HEK293 (cell line): ENCODE measurements at regions not wholly inside any gene's neighbourhood (a gene's known extent, or its start where the extent isn't known, plus 50 kb on each side); places are given as distances from the start of the nearest gene placed in this dataset.

Source experiments
- CTCF ChIA-PET: fragments of 350-600 bp; formaldehyde crosslinking; extraction: SDS; loops from one replicate; lab custom pipeline; 2021; ENCODE audit warnings: antibody characterized with exemption; lab: Yijun Ruan, JAX
- POLR2A ChIA-PET: fragments of 300-600 bp; formaldehyde crosslinking; extraction: SDS; loops from one replicate; lab custom pipeline; 2020; ENCODE audit warnings: antibody characterized with exemption, inconsistent platforms; lab: Yijun Ruan, JAX
- H3K27ac ChIP-seq: fragments of 200-500 bp; sonication (Bioruptor generic); 2 replicates; pipeline ENCODE4 v1.5.1; 2014; ENCODE audit warnings: low read depth, low read length, control low read depth, inconsistent platforms; ENCODE audit errors: extremely low read depth
- H3K36me3 ChIP-seq, 2 experiments: fragments of 200-500 bp in 1 of 2; sonication (Bioruptor generic) in 1 of 2; 1 replicate in 1 of 2; 2 replicates in 1 of 2; pipeline ENCODE4 v1.5.1; 2014 to 2017; ENCODE audit warnings: inconsistent platforms in 2 of 2, low read length in 2 of 2; ENCODE audit not compliant: control insufficient read depth in 2 of 2, insufficient read depth in 1 of 2
- H3K4me1 ChIP-seq: fragments of 200-500 bp; sonication (Bioruptor generic); 2 replicates; pipeline ENCODE4 v1.5.1; 2014; ENCODE audit warnings: mild to moderate bottlenecking, low read length, inconsistent platforms; ENCODE audit not compliant: control insufficient read depth, insufficient read depth
- H3K4me3 ChIP-seq: 2 replicates; pipeline ENCODE4 v1.5.1; 2011; ENCODE audit warnings: low read depth, mild to moderate bottlenecking, control low read depth, low read length, moderate library complexity
- H3K9me3 ChIP-seq: fragments of 200-500 bp; sonication (Bioruptor generic); 2 replicates; pipeline ENCODE4 v1.5.1; 2014; ENCODE audit warnings: low read depth, low read length, inconsistent platforms; ENCODE audit not compliant: control insufficient read depth, insufficient read depth
- BCL11B ChIP-seq: fragments of 450-650 bp; formaldehyde crosslinking; IDR thresholded peaks from 2 replicates; pipeline ENCODE4 v1.5.1; 2016; ENCODE audit warnings: low read depth, missing biosample characterization, missing genetic modification characterization
- CTCF ChIP-seq: fragments of 450-650 bp; formaldehyde crosslinking; IDR thresholded peaks from 2 replicates; pipeline ENCODE4 v1.5.1; 2016; ENCODE audit warnings: missing biosample characterization, missing genetic modification characterization
- KLF1 ChIP-seq: fragments of 450-650 bp; formaldehyde crosslinking; IDR thresholded peaks from 2 replicates; pipeline ENCODE4 v1.5.1; 2016; ENCODE audit warnings: missing biosample characterization, missing genetic modification characterization
- PRDM1 ChIP-seq: fragments of 450-650 bp; formaldehyde crosslinking; IDR thresholded peaks from 2 replicates; pipeline ENCODE4; 2016; ENCODE audit warnings: missing biosample characterization, missing genetic modification characterization
- PRDM4 ChIP-seq: fragments of 450-650 bp; formaldehyde crosslinking; IDR thresholded peaks from 2 replicates; pipeline ENCODE4 v1.5.1; 2017; ENCODE audit warnings: missing biosample characterization, missing genetic modification characterization
- SALL2 ChIP-seq: fragments of 450-650 bp; formaldehyde crosslinking; IDR thresholded peaks from 2 replicates; pipeline ENCODE4 v1.5.0; 2017; ENCODE audit warnings: missing biosample characterization, mild to moderate bottlenecking, missing genetic modification characterization, borderline replicate concordance
- SETDB1 ChIP-seq: IDR thresholded peaks from one replicate; pipeline ENCODE4 v1.6.1; 2017; ENCODE audit warnings: mild to moderate bottlenecking, low read length, moderate library complexity, mixed read lengths; ENCODE audit not compliant: insufficient read length
- TCF7L2 ChIP-seq: IDR thresholded peaks from 2 replicates; pipeline ENCODE4 v1.6.1; 2011; ENCODE audit warnings: low read depth, mild to moderate bottlenecking, inconsistent platforms, low read length, moderate library complexity, borderline replicate concordance
- YY2 ChIP-seq: fragments of 450-650 bp; formaldehyde crosslinking; IDR thresholded peaks from 2 replicates; pipeline ENCODE4 v1.5.1; 2016; ENCODE audit warnings: missing biosample characterization, missing genetic modification characterization
- ZNF146 ChIP-seq: fragments of 450-650 bp; formaldehyde crosslinking; IDR thresholded peaks from 2 replicates; pipeline ENCODE4 v1.5.1; 2016; ENCODE audit warnings: missing biosample characterization, missing genetic modification characterization
- ZNF174 ChIP-seq: fragments of 450-650 bp; formaldehyde crosslinking; IDR thresholded peaks from 2 replicates; pipeline ENCODE4 v1.5.0; 2017; ENCODE audit warnings: missing biosample characterization, mild to moderate bottlenecking, missing genetic modification characterization
- ZNF175 ChIP-seq: fragments of 450-650 bp; formaldehyde crosslinking; IDR thresholded peaks from 2 replicates; pipeline ENCODE4 v1.5.1; 2016; ENCODE audit warnings: missing biosample characterization, missing genetic modification characterization
- ZNF202 ChIP-seq: fragments of 450-650 bp; formaldehyde crosslinking; IDR thresholded peaks from 2 replicates; pipeline ENCODE4 v1.5.1; 2016; ENCODE audit warnings: missing biosample characterization, missing genetic modification characterization, borderline replicate concordance
- ZNF221 ChIP-seq: fragments of 450-650 bp; formaldehyde crosslinking; IDR thresholded peaks from 2 replicates; pipeline ENCODE4 v1.5.1; 2017; ENCODE audit warnings: missing biosample characterization, missing genetic modification characterization, borderline replicate concordance
- ZNF366 ChIP-seq: fragments of 450-650 bp; formaldehyde crosslinking; conservative IDR thresholded peaks from 2 replicates; pipeline ENCODE4 v1.5.1; 2016; ENCODE audit warnings: missing biosample characterization, missing genetic modification characterization
- ZNF404 ChIP-seq: fragments of 450-650 bp; formaldehyde crosslinking; IDR thresholded peaks from 2 replicates; pipeline ENCODE4 v1.5.1; 2017; ENCODE audit warnings: missing biosample characterization, missing genetic modification characterization
- ZNF473 ChIP-seq: fragments of 450-650 bp; formaldehyde crosslinking; IDR thresholded peaks from 2 replicates; pipeline ENCODE4 v1.5.1; 2017; ENCODE audit warnings: missing biosample characterization, missing genetic modification characterization
- ZNF544 ChIP-seq: fragments of 450-650 bp; formaldehyde crosslinking; IDR thresholded peaks from 2 replicates; pipeline ENCODE4 v1.5.0; 2017; ENCODE audit warnings: missing biosample characterization, missing genetic modification characterization
- ZNF585B ChIP-seq: fragments of 450-650 bp; formaldehyde crosslinking; IDR thresholded peaks from 2 replicates; pipeline ENCODE4 v1.5.1; 2016; ENCODE audit warnings: missing biosample characterization, missing genetic modification characterization
- ZNF600 ChIP-seq: fragments of 450-650 bp; formaldehyde crosslinking; IDR thresholded peaks from 2 replicates; pipeline ENCODE4 v1.5.1; 2016; ENCODE audit warnings: missing biosample characterization, missing genetic modification characterization
- ZNF654 ChIP-seq: fragments of 450-650 bp; formaldehyde crosslinking; IDR thresholded peaks from 2 replicates; pipeline ENCODE4 v1.5.1; 2016; ENCODE audit warnings: low read depth, missing biosample characterization, missing genetic modification characterization
- ZSCAN18 ChIP-seq: fragments of 450-650 bp; formaldehyde crosslinking; IDR thresholded peaks from 2 replicates; pipeline ENCODE4 v1.5.1; 2016; ENCODE audit warnings: missing biosample characterization, missing genetic modification characterization
- ZSCAN4 ChIP-seq: fragments of 450-650 bp; formaldehyde crosslinking; IDR thresholded peaks from 2 replicates; pipeline ENCODE4 v1.5.1; 2017; ENCODE audit warnings: missing biosample characterization, missing genetic modification characterization

GRCh38 chr5:8865266-8865665 is 680.6 kb downstream of the SEMA5A start:
- Histone ChIP-seq H3K4me1 (no peaks in the 10 kb centered on the region), H3K27ac (no peak overlapping the region), H3K36me3 (no peaks in the 10 kb centered on the region), H3K4me3 (no peak overlapping the region), H3K9me3 (no peaks in the 10 kb centered on the region)
- no peak for TF ChIP-seq ZNF146 (tag by site-specific recombination)
- no peak for TF ChIP-seq ZNF221 (tag by site-specific recombination)
- no peak for TF ChIP-seq ZNF585B (tag by site-specific recombination)
- no peak for TF ChIP-seq KLF1 (tag by site-specific recombination)
- TF ChIP-seq ZNF600, result no peak
- no peak for TF ChIP-seq ZNF544 (tag by site-specific recombination)
- no peak for TF ChIP-seq ZNF202 (tag by site-specific recombination)
- TF ChIP-seq PRDM1 (tag by site-specific recombination), result no peak
- TF ChIP-seq ZNF654, result no peak
- no peak for TF ChIP-seq TCF7L2
- TF ChIP-seq ZNF404 (tag by site-specific recombination), result no peak
- no peak for TF ChIP-seq SETDB1
- TF ChIP-seq CTCF, result no peak
- TF ChIP-seq ZNF175 (tag by site-specific recombination), result no peak
- TF ChIP-seq SALL2 (tag by site-specific recombination), result no peak
- POLR2A ChIA-PET, result no interaction called here
- CTCF ChIA-PET, result interaction anchor here (0.7 kb wide), 1 partner anchor 342 kb away, joined by 4 read pairs; no protein-coding TSS in a partner anchor

GRCh38 chr5:8865686-8866374 is 680.0 kb downstream of the SEMA5A start:
- H3K4me3 ChIP-seq, result no peak overlapping the region
- TF ChIP-seq YY2 (tag by site-specific recombination) (no peak), ZSCAN18 (tag by site-specific recombination) (no peak), PRDM4 (tag by site-specific recombination) (no peak), ZSCAN4 (tag by site-specific recombination) (no peak), ZNF473 (tag by site-specific recombination) (no peak), ZNF366 (tag by site-specific recombination) (no peak), ZNF174 (tag by site-specific recombination) (no peak), BCL11B (tag by site-specific recombination) (no peak)
- H3K27ac ChIP-seq, result no peak overlapping the region
- ChIA-PET CTCF (interaction anchor here (0.6 to 0.7 kb wide), 2 partner anchors 14 to 341 kb away, joined by 3 to 4 read pairs; no protein-coding TSS in a partner anchor), POLR2A (interaction anchor here (0.6 kb wide), 1 partner anchor 1828 kb away, joined by 5 read pairs; no protein-coding TSS in a partner anchor)
- H3K9me3 ChIP-seq, result no peaks in the 10 kb centered on the region
- no peaks in the 10 kb centered on the region for H3K4me1 ChIP-seq
- no peaks in the 10 kb centered on the region for H3K36me3 ChIP-seq
